ENCODE measurements at regions not wholly inside any gene's neighbourhood (a gene's known extent, or its start where the extent isn't known, plus 50 kb on each side); places are given as distances from the start of the nearest gene placed in this dataset.

DNA sequence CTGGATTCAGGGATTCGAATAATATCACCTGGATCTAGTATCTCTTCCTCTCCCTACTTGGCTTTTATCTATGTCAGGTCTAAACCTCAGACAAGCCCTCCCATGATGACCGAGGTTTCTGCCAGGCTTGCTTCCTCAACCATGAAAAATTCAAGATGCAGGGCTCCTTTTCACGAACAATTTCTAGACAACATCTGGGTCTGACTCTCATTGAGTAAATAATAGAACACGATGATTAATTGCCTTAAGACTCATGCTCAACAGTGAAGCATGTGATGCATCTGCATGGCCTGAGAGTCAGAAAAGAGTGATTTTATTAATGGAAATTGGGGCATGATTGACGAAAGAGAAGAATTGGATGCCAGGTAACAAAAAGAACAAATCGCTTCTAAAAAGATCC is 277.2 kb upstream of the ZNF608 start:
- 85 to 88% methylated on average over 5 to 6 of the region's 6 CpGs for WGBS, 2 experiments (ENCODE audit: insufficient coverage in 1 of 2, insufficient read length in 1 of 2)
- Mint-ChIP-seq H3K4me1 (peaks cover 15% of the 10 kb centered on the region), H3K27ac (no peak overlapping the region), H3K27me3 (ENCODE audit: insufficient read depth) (no peaks in the 10 kb centered on the region), H3K9me3 (no peaks in the 10 kb centered on the region), H3K36me3 (ENCODE audit: low read depth) (no peaks in the 10 kb centered on the region), H3K4me3 (no peak overlapping the region)
- H3K4me1 ChIP-seq (ENCODE audit: control insufficient read depth, insufficient read depth, low read length) = no peaks in the 10 kb centered on the region
- H3K27ac ChIP-seq (ENCODE audit: low read depth, low read length) = no peak overlapping the region
- DNase-seq = no peak
- TF ChIP-seq, protein P1, sequence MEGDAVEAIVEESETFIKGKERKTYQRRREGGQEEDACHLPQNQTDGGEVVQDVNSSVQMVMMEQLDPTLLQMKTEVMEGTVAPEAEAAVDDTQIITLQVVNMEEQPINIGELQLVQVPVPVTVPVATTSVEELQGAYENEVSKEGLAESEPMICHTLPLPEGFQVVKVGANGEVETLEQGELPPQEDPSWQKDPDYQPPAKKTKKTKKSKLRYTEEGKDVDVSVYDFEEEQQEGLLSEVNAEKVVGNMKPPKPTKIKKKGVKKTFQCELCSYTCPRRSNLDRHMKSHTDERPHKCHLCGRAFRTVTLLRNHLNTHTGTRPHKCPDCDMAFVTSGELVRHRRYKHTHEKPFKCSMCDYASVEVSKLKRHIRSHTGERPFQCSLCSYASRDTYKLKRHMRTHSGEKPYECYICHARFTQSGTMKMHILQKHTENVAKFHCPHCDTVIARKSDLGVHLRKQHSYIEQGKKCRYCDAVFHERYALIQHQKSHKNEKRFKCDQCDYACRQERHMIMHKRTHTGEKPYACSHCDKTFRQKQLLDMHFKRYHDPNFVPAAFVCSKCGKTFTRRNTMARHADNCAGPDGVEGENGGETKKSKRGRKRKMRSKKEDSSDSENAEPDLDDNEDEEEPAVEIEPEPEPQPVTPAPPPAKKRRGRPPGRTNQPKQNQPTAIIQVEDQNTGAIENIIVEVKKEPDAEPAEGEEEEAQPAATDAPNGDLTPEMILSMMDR (conservative IDR thresholded peaks at IDR 0.05) = no peak
- no peaks in the 10 kb centered on the region for H3K9me3 ChIP-seq (ENCODE audit: control insufficient read depth, low read length)
- H3K27me3 ChIP-seq (ENCODE audit: control insufficient read depth, insufficient read depth, low read length, poor library complexity, severe bottlenecking) = no peaks in the 10 kb centered on the region
- H3K9ac ChIP-seq (ENCODE audit: extremely low read depth, low read length, poor library complexity, severe bottlenecking) = no peak overlapping the region
- H3K4me3 ChIP-seq (ENCODE audit: low read length) = no peak overlapping the region
- H3K36me3 ChIP-seq (ENCODE audit: control insufficient read depth, insufficient read depth, low read length) = no peaks in the 10 kb centered on the region

DNA sequence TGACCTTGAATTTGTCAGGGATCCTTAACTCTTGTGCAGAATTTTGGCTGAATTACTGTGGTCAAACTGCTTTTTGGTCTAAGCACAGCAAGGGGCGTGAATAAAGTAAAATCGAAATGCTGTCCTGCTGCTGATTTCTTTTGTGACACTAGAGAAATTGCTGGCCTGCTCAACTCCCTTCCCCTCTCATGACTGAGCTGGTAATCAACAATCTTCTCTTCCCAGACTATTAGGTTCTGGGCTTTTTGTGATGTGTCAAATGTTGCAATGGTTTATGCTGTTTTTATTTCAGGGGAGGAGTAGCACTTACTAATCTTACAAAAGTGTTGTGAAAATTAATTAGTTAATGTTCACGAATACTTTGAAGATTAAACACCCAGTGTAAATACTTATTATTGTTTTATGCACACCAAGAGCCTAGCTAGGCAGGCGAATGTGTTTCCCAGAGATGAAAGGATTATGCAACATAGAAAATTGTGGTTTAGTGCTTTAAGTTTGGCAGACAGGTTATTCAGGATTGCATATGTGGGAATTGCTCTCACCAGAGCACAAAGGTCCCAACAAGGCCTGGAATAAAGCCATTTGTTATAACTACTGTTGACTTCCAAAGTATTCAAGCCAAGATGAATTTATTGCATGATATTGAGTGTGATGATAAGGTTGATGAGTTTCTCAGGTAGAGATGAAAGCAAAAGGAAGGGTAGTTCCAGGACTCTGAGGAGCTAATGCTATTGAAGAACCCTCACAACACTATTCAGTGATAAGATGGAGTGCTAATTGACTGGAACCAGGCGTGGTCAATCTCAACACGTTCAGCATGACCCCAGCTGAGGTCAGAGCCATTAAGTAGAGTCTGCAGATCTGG is 280.7 kb upstream of the ZNF608 start:
- Histone ChIP-seq H3K9me3 (ENCODE audit: control insufficient read depth, low read length) (no peaks in the 10 kb centered on the region), H3K4me3 (ENCODE audit: low read length) (no peak overlapping the region), H3K4me1 (ENCODE audit: control insufficient read depth, insufficient read depth, low read length) (no peaks in the 10 kb centered on the region), H3K27me3 (ENCODE audit: control insufficient read depth, insufficient read depth, low read length, poor library complexity, severe bottlenecking) (no peaks in the 10 kb centered on the region), H3K36me3 (ENCODE audit: control insufficient read depth, insufficient read depth, low read length) (no peaks in the 10 kb centered on the region), H3K27ac (ENCODE audit: low read depth, low read length) (no peak overlapping the region), H3K9ac (ENCODE audit: extremely low read depth, low read length, poor library complexity, severe bottlenecking) (no peak overlapping the region)
- TF ChIP-seq, protein P1 (conservative IDR thresholded peaks at IDR 0.05) = no peak
- 66 to 75% methylated on average over 4 to 6 of the region's 6 CpGs for WGBS, 2 experiments (ENCODE audit: insufficient coverage in 1 of 2, insufficient read length in 1 of 2)
- no peaks in the 10 kb centered on the region for H3K9me3 Mint-ChIP-seq
- H3K4me1 Mint-ChIP-seq = peaks cover 15% of the 10 kb centered on the region
- no peaks in the 10 kb centered on the region for H3K36me3 Mint-ChIP-seq (ENCODE audit: low read depth)
- no peak overlapping the region for H3K27ac Mint-ChIP-seq
- DNase-seq = no peak
- peaks cover 4% of the 10 kb centered on the region for H3K27me3 Mint-ChIP-seq (ENCODE audit: insufficient read depth)
- H3K4me3 Mint-ChIP-seq = no peak overlapping the region

DNA sequence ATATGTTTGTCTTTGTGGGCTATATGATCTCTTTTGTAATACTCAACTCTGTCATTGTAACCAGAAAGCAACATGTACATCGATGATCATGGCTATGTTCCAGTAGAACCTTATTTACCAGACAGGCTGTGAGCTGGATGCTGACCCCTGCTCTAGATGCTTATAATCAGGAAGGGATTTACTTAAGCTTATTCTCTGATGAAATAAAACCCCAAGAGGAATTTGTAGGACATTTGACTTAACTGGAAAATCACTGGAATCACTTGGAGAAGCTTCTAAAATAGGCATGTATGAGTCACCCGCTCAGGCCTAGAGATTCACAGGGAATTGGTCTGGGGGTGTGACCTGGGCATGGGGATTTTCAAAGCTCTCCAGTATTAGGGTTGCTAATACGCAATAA is 285.8 kb upstream of the ZNF608 start:
- Histone ChIP-seq H3K27me3 (ENCODE audit: control insufficient read depth, insufficient read depth, low read length, poor library complexity, severe bottlenecking) (peaks cover 9% of the 10 kb centered on the region), H3K4me3 (ENCODE audit: low read length) (no peak overlapping the region), H3K4me1 (ENCODE audit: control insufficient read depth, insufficient read depth, low read length) (no peaks in the 10 kb centered on the region), H3K9ac (ENCODE audit: extremely low read depth, low read length, poor library complexity, severe bottlenecking) (no peak overlapping the region), H3K36me3 (ENCODE audit: control insufficient read depth, insufficient read depth, low read length) (no peaks in the 10 kb centered on the region), H3K27ac (ENCODE audit: low read depth, low read length) (no peak overlapping the region), H3K9me3 (ENCODE audit: control insufficient read depth, low read length) (no peaks in the 10 kb centered on the region)
- 93 to 96% methylated on average over 3 of the region's 3 CpGs for WGBS, 2 experiments (ENCODE audit: insufficient coverage in 1 of 2, insufficient read length in 1 of 2)
- TF ChIP-seq, protein P1 (conservative IDR thresholded peaks at IDR 0.05) = no peak
- H3K36me3 Mint-ChIP-seq (ENCODE audit: low read depth) = no peaks in the 10 kb centered on the region
- peaks cover 7% of the 10 kb centered on the region for H3K27me3 Mint-ChIP-seq (ENCODE audit: insufficient read depth)
- H3K4me3 Mint-ChIP-seq = no peak overlapping the region
- H3K27ac Mint-ChIP-seq = no peak overlapping the region
- no peaks in the 10 kb centered on the region for H3K9me3 Mint-ChIP-seq
- peaks cover 13% of the 10 kb centered on the region for H3K4me1 Mint-ChIP-seq
- DNase-seq = no peak
